ENCODE measurements at regions not wholly inside any gene's neighbourhood (a gene's known extent, or its start where the extent isn't known, plus 50 kb on each side); places are given as distances from the start of the nearest gene placed in this dataset.

GRCh38 chr3:21185816-21186314 lies 565.1 kb downstream of the ZNF385D start:
- no peak for TF ChIP-seq ATF6 (CRISPR knock-in tag; IDR thresholded peaks at IDR 0.05)
- no peak for TF ChIP-seq PRDM15 (CRISPR knock-in tag; IDR thresholded peaks at IDR 0.05)
- TF ChIP-seq GRHL2 (CRISPR knock-in tag; IDR thresholded peaks at IDR 0.05; ENCODE audit: insufficient replicate concordance, severe bottlenecking) = no peak
- TF ChIP-seq ZNF138 (CRISPR knock-in tag; conservative IDR thresholded peaks at IDR 0.05) = no peak
- TF ChIP-seq CTCF (IDR thresholded peaks at IDR 0.05) = no peak
- no peak for TF ChIP-seq USF2 (CRISPR knock-in tag; IDR thresholded peaks at IDR 0.05)
